Adrenal gland (tissue), 5 donors: ENCODE measurements at regions not wholly inside any gene's neighbourhood (a gene's known extent, or its start where the extent isn't known, plus 50 kb on each side); places are given as distances from the start of the nearest gene placed in this dataset.

Experiments
- CTCF ChIP-seq, 6 experiments: fragments of 450-650 bp in 4 of 6; fragments of 200-600 bp in 2 of 6; sonication (generic) in 1 of 6; IDR thresholded peaks; 1 replicate in 5 of 6; 2 replicates in 1 of 6; pipeline versions ENCODE4 v1.5.1 to v1.8.0; 2016 to 2021; ENCODE audit warnings: antibody characterized with exemption in 6 of 6, mild to moderate bottlenecking in 2 of 6, moderate library complexity in 1 of 6
- POLR2A ChIP-seq, 2 donors: fragments of 450-650 bp; IDR thresholded peaks; one replicate each; pipeline ENCODE4 v1.6.1; 2017; ENCODE audit warnings: antibody characterized with exemption in 2 of 2, mild to moderate bottlenecking in 2 of 2, moderate library complexity in 1 of 2
- donor health status: DM: no; HTN: no; CAD: no.

- no peak for TF ChIP-seq CTCF (IDR thresholded peaks at IDR 0.05)
- TF ChIP-seq POLR2A (IDR thresholded peaks at IDR 0.05) = no peak
Observed at GRCh38 chr2:64338108-64338507, 115.9 kb upstream of the LGALSL start.
